DOHH2 (cell line): ENCODE measurements at regions not wholly inside any gene's neighbourhood (a gene's known extent, or its start where the extent isn't known, plus 50 kb on each side); places are given as distances from the start of the nearest gene placed in this dataset.

Experiments used
- EZH2phosphoT487 ChIP-seq: fragments of 200-600 bp; sonication (generic); IDR thresholded peaks from 2 replicates; pipeline ENCODE4 v1.6.1; 2017; ENCODE audit warnings: borderline replicate concordance, mild to moderate bottlenecking, antibody characterized with exemption, low read length, moderate library complexity, mixed read lengths
- TF ChIP-seq, protein P1 (sequence below): fragments of 200-600 bp; sonication (generic); IDR thresholded peaks from one replicate; pipeline ENCODE4 v1.5.1; 2014; ENCODE audit warnings: antibody characterized with exemption, mild to moderate bottlenecking, low read depth, low read length; ENCODE audit not compliant: poor library complexity, severe bottlenecking

DNA sequence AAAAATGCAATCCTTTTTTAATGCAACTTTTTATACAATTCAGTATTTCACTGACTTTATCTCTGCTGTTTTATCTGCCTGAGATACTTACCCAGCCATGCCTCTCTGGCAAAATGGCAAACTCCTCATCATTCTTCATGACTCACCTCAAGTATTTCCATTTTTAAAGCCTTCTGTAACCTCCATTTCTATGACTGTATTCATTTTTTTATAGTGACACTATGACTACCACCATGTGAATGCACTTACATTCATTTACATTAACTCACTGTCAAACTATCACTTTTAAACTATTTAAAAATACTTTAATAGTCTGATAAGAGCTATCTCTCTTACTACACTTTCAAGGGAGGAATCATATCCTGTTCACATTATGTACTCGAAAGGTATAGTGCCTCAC is 99.4 kb upstream of the SCN7A start:
- TF ChIP-seq, protein P1, sequence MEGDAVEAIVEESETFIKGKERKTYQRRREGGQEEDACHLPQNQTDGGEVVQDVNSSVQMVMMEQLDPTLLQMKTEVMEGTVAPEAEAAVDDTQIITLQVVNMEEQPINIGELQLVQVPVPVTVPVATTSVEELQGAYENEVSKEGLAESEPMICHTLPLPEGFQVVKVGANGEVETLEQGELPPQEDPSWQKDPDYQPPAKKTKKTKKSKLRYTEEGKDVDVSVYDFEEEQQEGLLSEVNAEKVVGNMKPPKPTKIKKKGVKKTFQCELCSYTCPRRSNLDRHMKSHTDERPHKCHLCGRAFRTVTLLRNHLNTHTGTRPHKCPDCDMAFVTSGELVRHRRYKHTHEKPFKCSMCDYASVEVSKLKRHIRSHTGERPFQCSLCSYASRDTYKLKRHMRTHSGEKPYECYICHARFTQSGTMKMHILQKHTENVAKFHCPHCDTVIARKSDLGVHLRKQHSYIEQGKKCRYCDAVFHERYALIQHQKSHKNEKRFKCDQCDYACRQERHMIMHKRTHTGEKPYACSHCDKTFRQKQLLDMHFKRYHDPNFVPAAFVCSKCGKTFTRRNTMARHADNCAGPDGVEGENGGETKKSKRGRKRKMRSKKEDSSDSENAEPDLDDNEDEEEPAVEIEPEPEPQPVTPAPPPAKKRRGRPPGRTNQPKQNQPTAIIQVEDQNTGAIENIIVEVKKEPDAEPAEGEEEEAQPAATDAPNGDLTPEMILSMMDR, result no peak
- no peak for TF ChIP-seq EZH2phosphoT487
